Thyroid gland (tissue), 4 donors: ENCODE measurements at regions not wholly inside any gene's neighbourhood (a gene's known extent, or its start where the extent isn't known, plus 50 kb on each side); places are given as distances from the start of the nearest gene placed in this dataset. TPM values are rescaled to one million over a fixed set of nuclear protein-coding genes. Genes with fewer than 3 reads are reported as not detected.

Experiments
- DNase-seq, 2 donors: peaks; one replicate each; pipeline ENCODE4 v3.0.0-alpha.2; 2019
- H3K27ac ChIP-seq, 3 donors: fragments of 200-600 bp; sonication (generic); 1 replicate in 2 of 3; 2 replicates in 1 of 3; pipeline ENCODE4 v1.5.1; 2016 to 2019; ENCODE audit warnings: mild to moderate bottlenecking in 1 of 3, moderate library complexity in 1 of 3
- H3K27me3 ChIP-seq: fragments of 200-600 bp; sonication (generic); one replicate; pipeline ENCODE4 v1.5.1; 2019
- H3K36me3 ChIP-seq, 2 donors: fragments of 200-600 bp; sonication (generic); one replicate each; pipeline ENCODE4 v1.5.1; 2016 to 2019
- H3K4me1 ChIP-seq, 2 donors: fragments of 200-600 bp; sonication (generic); one replicate each; pipeline ENCODE4 v1.5.1; 2017 to 2019
- H3K4me3 ChIP-seq, 3 donors: fragments of 200-600 bp; sonication (generic); replicated peaks in 1 of 3; 1 replicate in 2 of 3; 2 replicates in 1 of 3; pipeline ENCODE4 v1.5.1; 2016; ENCODE audit warnings: mild to moderate bottlenecking in 1 of 3
- H3K9me3 ChIP-seq: fragments of 200-600 bp; sonication (generic); one replicate; pipeline ENCODE4 v1.5.1; 2017
- POLR2A ChIP-seq, 2 donors: fragments of 450-650 bp; IDR thresholded peaks; one replicate each; pipeline ENCODE4 v1.6.1; 2017; ENCODE audit warnings: antibody characterized with exemption in 2 of 2, mild to moderate bottlenecking in 2 of 2, moderate library complexity in 1 of 2
- WGBS, 2 donors: methylation state at CpG; one replicate each; pipeline ENCODE4 v1.1.5; 2017; 5-methylcytosine and 5-hydroxymethylcytosine counted together
- intact Hi-C: fragments of 100-400 bp; cut with DNase I; formaldehyde crosslinking; loops from one replicate; pipeline ENCODE4 v1.15.1; 2023
- microRNA counts, 2 donors: library from miRNA; unstranded; fragments of <30 nt; microRNA quantifications; one replicate each; lab custom pipeline; 2016 to 2017
- microRNA-seq: library from miRNA; unstranded; fragments of <30 nt; microRNA quantifications from one replicate; pipeline ENCODE4, GENCODE V29; 2016
- small RNA-seq: library from RNA; depleted of rRNA; stranded (forward); fragments of <200 nt; gene quantifications from one replicate; pipeline ENCODE3, GENCODE V24; 2016
- TF ChIP-seq, protein P1 (sequence below), 6 experiments: fragments of 200-600 bp in 3 of 6; fragments of 450-650 bp in 3 of 6; sonication (generic) in 3 of 6; IDR thresholded peaks; one replicate each; pipeline ENCODE4 v1.5.1; 2016 to 2019; ENCODE audit warnings: antibody characterized with exemption in 6 of 6, mild to moderate bottlenecking in 2 of 6, inconsistent platforms in 1 of 6, moderate library complexity in 1 of 6

DNA sequence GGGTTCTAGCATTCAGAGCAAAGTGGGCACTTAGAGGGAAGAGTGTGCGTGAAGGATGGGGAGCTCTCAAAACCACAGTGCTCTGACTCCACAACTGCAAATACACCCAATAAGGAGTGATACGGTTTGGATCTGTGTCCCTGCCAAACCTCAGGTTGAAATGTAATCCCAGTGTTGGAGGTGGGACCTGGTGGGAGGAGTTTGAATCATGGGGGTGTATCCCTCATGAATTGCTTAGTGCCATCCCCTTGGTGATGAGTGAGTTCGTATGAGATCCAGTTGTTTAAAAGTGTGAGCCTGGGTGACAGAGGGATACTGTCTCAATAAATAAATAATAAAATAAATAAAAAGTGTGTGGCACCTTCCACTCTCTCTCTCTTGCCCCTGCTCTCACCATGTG lies 50.3 kb upstream of the CCDC85A start:
- 62 to 67% methylated on average over 3 of the region's 3 CpGs for WGBS, 2 donors
- Histone ChIP-seq H3K27me3 (no peaks in the 10 kb centered on the region), H3K9me3 (no peaks in the 10 kb centered on the region), H3K4me3 (no peak overlapping the region), H3K36me3 (no peaks in the 10 kb centered on the region), H3K4me1 (no peaks in the 10 kb centered on the region), H3K27ac (peak overlapping the region in 1 of 3 donors; percentile 28)
- intact Hi-C loops, result no loop called here
- no peak for TF ChIP-seq POLR2A (IDR thresholded peaks at IDR 0.05)
- TF ChIP-seq, protein P1, sequence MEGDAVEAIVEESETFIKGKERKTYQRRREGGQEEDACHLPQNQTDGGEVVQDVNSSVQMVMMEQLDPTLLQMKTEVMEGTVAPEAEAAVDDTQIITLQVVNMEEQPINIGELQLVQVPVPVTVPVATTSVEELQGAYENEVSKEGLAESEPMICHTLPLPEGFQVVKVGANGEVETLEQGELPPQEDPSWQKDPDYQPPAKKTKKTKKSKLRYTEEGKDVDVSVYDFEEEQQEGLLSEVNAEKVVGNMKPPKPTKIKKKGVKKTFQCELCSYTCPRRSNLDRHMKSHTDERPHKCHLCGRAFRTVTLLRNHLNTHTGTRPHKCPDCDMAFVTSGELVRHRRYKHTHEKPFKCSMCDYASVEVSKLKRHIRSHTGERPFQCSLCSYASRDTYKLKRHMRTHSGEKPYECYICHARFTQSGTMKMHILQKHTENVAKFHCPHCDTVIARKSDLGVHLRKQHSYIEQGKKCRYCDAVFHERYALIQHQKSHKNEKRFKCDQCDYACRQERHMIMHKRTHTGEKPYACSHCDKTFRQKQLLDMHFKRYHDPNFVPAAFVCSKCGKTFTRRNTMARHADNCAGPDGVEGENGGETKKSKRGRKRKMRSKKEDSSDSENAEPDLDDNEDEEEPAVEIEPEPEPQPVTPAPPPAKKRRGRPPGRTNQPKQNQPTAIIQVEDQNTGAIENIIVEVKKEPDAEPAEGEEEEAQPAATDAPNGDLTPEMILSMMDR (IDR thresholded peaks at IDR 0.05), result no peak
- DNase-seq, result no peak

DNA sequence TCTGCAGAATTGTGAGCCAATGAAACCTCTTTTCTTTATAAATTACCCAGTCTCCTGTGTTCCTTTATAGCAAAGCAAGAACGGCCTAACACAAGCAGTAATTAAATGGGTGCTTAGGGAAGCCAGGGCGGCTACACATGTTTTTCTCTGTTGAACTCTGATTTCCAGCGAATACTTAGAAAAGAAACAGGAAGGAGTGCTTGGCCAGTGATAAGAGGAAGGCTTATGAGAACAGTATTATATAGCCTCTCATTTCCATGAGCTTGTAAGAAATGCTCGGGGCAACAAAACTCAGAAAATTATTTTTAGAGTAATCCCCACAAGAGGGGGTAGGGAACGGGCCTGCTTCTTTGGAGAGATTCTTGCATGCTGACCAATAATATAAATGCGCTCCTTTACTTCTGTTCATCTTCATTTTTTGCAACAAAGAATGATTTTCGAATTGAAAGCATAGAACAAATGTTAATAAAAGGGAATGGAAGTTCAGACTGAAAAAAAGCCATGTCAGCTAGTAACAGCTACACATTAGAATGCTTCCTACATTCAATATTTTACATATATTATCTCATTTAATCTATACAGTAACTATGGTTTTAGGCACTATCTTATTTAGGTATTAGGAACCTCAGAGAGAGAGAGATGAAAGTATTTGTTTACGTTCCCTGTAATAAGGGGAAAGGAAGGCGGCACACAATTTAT lies 49.7 kb upstream of the CCDC85A start:
- H3K27me3 ChIP-seq, result no peaks in the 10 kb centered on the region
- no peak for DNase-seq
- intact Hi-C loops, result no loop called here
- no peaks in the 10 kb centered on the region for H3K9me3 ChIP-seq
- no peaks in the 10 kb centered on the region for H3K36me3 ChIP-seq
- WGBS, 2 donors, result 60 to 71% methylated on average over 9 of the region's 9 CpGs
- no peaks in the 10 kb centered on the region for H3K4me1 ChIP-seq
- peak overlapping the region in 1 of 3 donors; percentile 28 for H3K27ac ChIP-seq
- no peak overlapping the region for H3K4me3 ChIP-seq
- TF ChIP-seq POLR2A (IDR thresholded peaks at IDR 0.05), result no peak

MicroRNAs encoded in the stretch of these regions (microRNA counts, 767-probe panel; counts per million panel counts)
- microRNA hsa-miR-216a (lab: Ali Mortazavi, UCI) (0 to 2,238 counts per million in 2 donors), microRNA hsa-miR-216b (lab: Ali Mortazavi, UCI) (558 to 3,565 counts per million in 2 donors), microRNA hsa-miR-217 (lab: Ali Mortazavi, UCI) (0 to 1,431 counts per million in 2 donors)

Small RNAs in the stretch of these regions (microRNA-seq; reads per million reads assigned to microRNA genes)
- gene MIR216A, result not detected
- 2.6 reads per million for gene MIR216B
- 3.3 reads per million for gene MIR217

Small RNAs in the stretch of these regions (small RNA-seq; reads per million reads assigned to genes)
- gene MIR216A (not detected), gene MIR216B (not detected), gene MIR217 (not detected)
